Karpas-422 (cell line): ENCODE measurements at regions not wholly inside any gene's neighbourhood (a gene's known extent, or its start where the extent isn't known, plus 50 kb on each side); places are given as distances from the start of the nearest gene placed in this dataset.

Experiments used
- DNase-seq: peaks from one replicate; pipeline ENCODE4 v3.0.0-alpha.2; 2015
- H2AFZ ChIP-seq: fragments of 200-600 bp; sonication (generic); 2 replicates; pipeline ENCODE4 v1.6.1; 2014; ENCODE audit warnings: antibody characterized with exemption, low read length, mixed read lengths
- H3K27ac ChIP-seq: fragments of 200-600 bp; sonication (generic); 2 replicates; pipeline ENCODE4 v1.5.1; 2014; ENCODE audit warnings: mild to moderate bottlenecking, low read length, moderate library complexity
- H3K27me3 ChIP-seq: fragments of 200-600 bp; sonication (generic); 2 replicates; pipeline ENCODE4 v1.6.1; 2014; ENCODE audit warnings: low read length, mixed read lengths
- H3K36me3 ChIP-seq: fragments of 200-600 bp; sonication (generic); 2 replicates; pipeline ENCODE4 v1.6.1; 2014; ENCODE audit warnings: low read length, mixed read lengths; ENCODE audit not compliant: insufficient read depth
- H3K4me1 ChIP-seq: fragments of 200-600 bp; sonication (generic); 2 replicates; pipeline ENCODE4 v1.6.1; 2014; ENCODE audit warnings: mild to moderate bottlenecking, low read length, mixed read lengths
- H3K4me2 ChIP-seq: fragments of 200-600 bp; sonication (generic); 2 replicates; pipeline ENCODE4 v1.6.1; 2014; ENCODE audit warnings: low read length, low read depth, mild to moderate bottlenecking; ENCODE audit not compliant: poor library complexity, severe bottlenecking
- H3K4me3 ChIP-seq: fragments of 200-600 bp; sonication (generic); 2 replicates; pipeline ENCODE4 v1.5.1; 2014; ENCODE audit warnings: mild to moderate bottlenecking, antibody characterized with exemption, low read length, mixed read lengths
- H3K79me2 ChIP-seq: fragments of 200-600 bp; sonication (generic); 2 replicates; pipeline ENCODE4 v1.6.1; 2014; ENCODE audit warnings: mild to moderate bottlenecking, low read length, mixed read lengths
- H3K9ac ChIP-seq: fragments of 200-600 bp; sonication (generic); 2 replicates; pipeline ENCODE4 v1.6.0; 2014; ENCODE audit warnings: low read length
- H3K9me2 ChIP-seq: fragments of 200-600 bp; sonication (generic), shearing (Covaris generic); replicated peaks from 2 replicates; pipeline ENCODE4 v1.6.0; 2014; ENCODE audit warnings: mild to moderate bottlenecking, low read length, moderate library complexity; ENCODE audit not compliant: insufficient read depth
- H3K9me3 ChIP-seq: fragments of 300-700, 200-600 bp; sonication (generic); 2 replicates; pipeline ENCODE4 v1.6.1; 2014; ENCODE audit warnings: low read length, mixed read lengths
- H4K20me1 ChIP-seq: fragments of 200-600 bp; sonication (generic); 2 replicates; pipeline ENCODE4 v1.6.1; 2014; ENCODE audit warnings: mild to moderate bottlenecking, antibody characterized with exemption, low read length, low read depth; ENCODE audit not compliant: insufficient read depth

DNA sequence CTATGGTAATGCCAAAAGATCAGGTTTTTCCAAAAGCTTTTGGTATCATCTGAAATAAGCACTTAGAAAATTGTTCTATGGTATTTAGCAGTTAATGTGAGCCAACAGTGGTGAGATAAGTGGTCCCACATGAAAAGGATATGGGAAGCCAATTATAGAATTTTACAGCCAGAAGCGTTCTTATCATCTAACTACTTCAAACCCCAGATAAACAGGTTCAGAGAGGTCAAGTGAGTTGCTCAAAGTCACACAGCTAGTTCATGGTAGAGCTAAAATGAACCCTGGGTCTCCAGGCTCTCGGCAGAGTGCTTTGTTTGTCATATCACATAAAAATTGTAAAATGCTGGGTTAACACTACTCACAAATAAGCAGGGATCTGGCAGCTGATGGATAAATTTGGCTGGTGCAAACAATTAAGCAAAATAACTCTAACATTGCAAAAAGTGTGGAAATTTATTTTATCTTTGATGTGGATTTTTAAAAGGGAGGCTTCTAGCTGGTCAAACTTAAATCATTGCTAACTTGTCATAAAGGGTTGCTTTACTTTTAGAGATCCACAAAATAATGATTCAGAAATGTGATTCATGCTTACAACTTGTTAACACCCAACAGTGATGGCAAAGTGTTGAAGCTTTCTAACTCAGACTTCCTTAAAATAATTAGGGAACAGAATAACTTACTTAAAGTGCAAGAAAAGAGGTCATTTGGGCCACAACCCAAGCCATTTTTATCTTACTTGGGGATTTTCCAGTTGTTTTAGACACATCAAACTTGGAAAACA is 202.8 kb upstream of the TBC1D5 start:
- Histone ChIP-seq H3K27ac (no peak overlapping the region), H3K9ac (no peak overlapping the region), H3K27me3 (no peaks in the 10 kb centered on the region), H3K36me3 (no peaks in the 10 kb centered on the region), H3K9me2 (no peaks in the 10 kb centered on the region), H3K4me1 (no peaks in the 10 kb centered on the region), H3K79me2 (no peaks in the 10 kb centered on the region), H3K4me2 (no peak overlapping the region), H3K9me3 (no peaks in the 10 kb centered on the region), H3K4me3 (no peak overlapping the region), H2AFZ (no peak overlapping the region), H4K20me1 (no peaks in the 10 kb centered on the region)
- no peak for DNase-seq

DNA sequence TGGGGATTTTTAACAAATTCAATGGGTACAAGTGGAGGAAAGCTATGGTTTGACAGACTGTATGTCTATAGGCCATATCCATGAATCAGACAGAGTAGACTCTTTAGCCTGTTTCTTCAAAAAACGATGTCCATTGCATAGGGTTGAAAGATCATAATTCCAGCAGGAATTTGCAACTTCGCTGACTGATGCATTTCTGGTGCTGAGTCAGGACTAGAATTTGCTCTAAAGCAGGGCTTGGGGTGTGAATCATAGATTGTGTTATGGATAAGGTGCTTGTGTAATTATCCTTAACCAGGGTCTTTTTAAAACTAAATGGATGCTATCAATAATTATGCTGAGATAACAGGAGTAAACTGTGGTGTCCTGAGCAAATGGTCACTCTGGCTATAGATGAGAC is 200.4 kb upstream of the TBC1D5 start:
- Histone ChIP-seq H3K4me3 (no peak overlapping the region), H3K9ac (no peak overlapping the region), H3K79me2 (no peaks in the 10 kb centered on the region), H4K20me1 (no peaks in the 10 kb centered on the region), H3K4me1 (no peaks in the 10 kb centered on the region), H3K9me2 (no peaks in the 10 kb centered on the region), H3K4me2 (no peak overlapping the region), H3K36me3 (no peaks in the 10 kb centered on the region), H2AFZ (no peak overlapping the region), H3K27me3 (no peaks in the 10 kb centered on the region), H3K27ac (no peak overlapping the region), H3K9me3 (no peaks in the 10 kb centered on the region)
- no peak for DNase-seq

DNA sequence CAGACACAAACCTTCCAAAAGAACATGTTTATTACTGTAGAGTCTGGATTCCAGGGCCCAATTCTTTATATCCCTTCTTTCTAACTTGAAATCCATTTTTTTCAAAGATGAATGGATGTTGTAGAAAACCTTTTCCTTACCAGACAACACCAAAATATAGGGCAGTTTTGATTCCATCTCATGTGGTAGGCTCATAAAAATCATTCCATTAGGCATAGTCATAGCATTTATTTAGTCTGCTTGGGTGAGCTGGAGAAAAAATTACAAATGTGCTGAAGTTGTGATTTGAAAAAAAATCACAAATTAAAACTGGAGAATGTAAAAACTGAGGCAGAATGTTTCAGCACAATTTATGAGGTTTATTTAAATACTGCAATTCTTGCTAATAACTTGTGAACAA is 199.3 kb upstream of the TBC1D5 start:
- H3K36me3 ChIP-seq: no peaks in the 10 kb centered on the region
- no peaks in the 10 kb centered on the region for H3K9me2 ChIP-seq
- H2AFZ ChIP-seq: no peak overlapping the region
- H3K27ac ChIP-seq: no peak overlapping the region
- H3K27me3 ChIP-seq: no peaks in the 10 kb centered on the region
- H3K4me3 ChIP-seq: no peak overlapping the region
- no peaks in the 10 kb centered on the region for H3K4me1 ChIP-seq
- DNase-seq: no peak
- no peaks in the 10 kb centered on the region for H3K9me3 ChIP-seq
- no peak overlapping the region for H3K4me2 ChIP-seq
- no peaks in the 10 kb centered on the region for H3K79me2 ChIP-seq
- no peak overlapping the region for H3K9ac ChIP-seq
- no peaks in the 10 kb centered on the region for H4K20me1 ChIP-seq

DNA sequence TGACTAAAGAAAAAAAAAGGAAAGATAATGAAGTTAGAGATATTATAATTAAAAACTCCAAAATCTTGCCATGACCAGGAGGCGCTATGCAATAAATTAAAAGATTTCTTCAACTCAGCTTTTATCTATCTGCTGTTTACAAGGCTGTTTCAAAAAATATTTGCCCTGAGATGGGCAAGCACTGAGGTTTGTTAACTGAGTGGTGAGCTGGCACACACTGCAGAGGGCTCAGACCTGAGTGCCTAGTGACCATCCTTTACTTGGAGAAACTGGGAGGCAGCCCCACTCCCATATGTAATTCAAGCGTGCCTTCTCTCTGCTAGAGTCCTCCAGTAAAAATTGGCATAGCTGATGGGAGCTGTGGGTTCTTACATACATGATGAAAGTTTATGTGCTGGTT is 198.7 kb upstream of the TBC1D5 start:
- Histone ChIP-seq H3K27me3 (no peaks in the 10 kb centered on the region), H3K4me3 (no peak overlapping the region), H2AFZ (no peak overlapping the region), H3K4me1 (no peaks in the 10 kb centered on the region), H3K79me2 (no peaks in the 10 kb centered on the region), H3K27ac (no peak overlapping the region), H3K4me2 (no peak overlapping the region), H4K20me1 (no peaks in the 10 kb centered on the region), H3K9me3 (no peaks in the 10 kb centered on the region), H3K9ac (no peak overlapping the region), H3K9me2 (no peaks in the 10 kb centered on the region), H3K36me3 (no peaks in the 10 kb centered on the region)
- DNase-seq: no peak

DNA sequence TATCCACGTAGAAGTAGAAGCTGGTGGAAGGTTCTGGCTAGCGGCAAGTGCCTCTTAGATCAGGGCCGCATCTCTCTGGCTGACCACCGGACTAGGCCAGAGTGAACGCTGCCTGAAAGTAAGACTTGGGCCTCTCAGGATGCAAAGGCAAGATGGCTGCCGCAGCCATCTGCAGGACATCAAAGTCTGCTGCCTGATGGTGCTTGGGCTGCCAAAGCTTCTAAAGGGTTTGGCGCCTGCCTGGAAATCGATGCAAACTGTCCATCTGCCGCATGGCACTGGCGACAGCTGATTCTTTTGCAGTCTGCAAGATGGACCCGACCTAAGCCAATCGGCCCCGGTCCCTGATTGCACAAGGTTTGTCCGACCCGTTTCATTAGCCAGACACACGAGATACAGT is 196.7 kb upstream of the TBC1D5 start:
- no peak for DNase-seq
- H3K9me3 ChIP-seq: no peaks in the 10 kb centered on the region
- H4K20me1 ChIP-seq: no peaks in the 10 kb centered on the region
- H3K9me2 ChIP-seq: no peaks in the 10 kb centered on the region
- H3K4me2 ChIP-seq: no peak overlapping the region
- H2AFZ ChIP-seq: no peak overlapping the region
- H3K36me3 ChIP-seq: no peaks in the 10 kb centered on the region
- no peak overlapping the region for H3K4me3 ChIP-seq
- no peaks in the 10 kb centered on the region for H3K27me3 ChIP-seq
- no peak overlapping the region for H3K9ac ChIP-seq
- H3K4me1 ChIP-seq: no peaks in the 10 kb centered on the region
- H3K79me2 ChIP-seq: no peaks in the 10 kb centered on the region
- H3K27ac ChIP-seq: no peak overlapping the region

DNA sequence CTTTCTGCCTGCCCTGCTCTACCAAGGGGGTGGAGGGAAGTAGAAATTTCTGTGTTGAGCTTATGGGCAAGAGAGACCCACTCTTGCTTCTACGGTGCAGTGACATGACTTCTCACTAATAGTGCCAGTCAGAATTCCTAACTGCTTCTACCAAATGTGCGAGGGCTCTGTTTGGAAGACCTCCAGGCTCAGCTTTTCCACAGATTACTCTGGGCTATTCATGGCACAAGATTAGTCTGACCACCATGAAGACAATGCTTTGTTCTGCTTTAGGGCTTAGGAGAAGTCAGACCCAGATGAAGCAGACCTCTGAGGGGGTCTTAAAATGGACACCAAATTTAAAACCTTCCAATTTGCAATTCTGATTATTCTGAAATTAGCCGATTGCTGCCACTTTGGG is 195.9 kb upstream of the TBC1D5 start:
- H3K27me3 ChIP-seq: no peaks in the 10 kb centered on the region
- no peaks in the 10 kb centered on the region for H3K4me1 ChIP-seq
- no peaks in the 10 kb centered on the region for H3K79me2 ChIP-seq
- no peaks in the 10 kb centered on the region for H3K9me3 ChIP-seq
- H3K36me3 ChIP-seq: no peaks in the 10 kb centered on the region
- no peak overlapping the region for H3K4me3 ChIP-seq
- H3K4me2 ChIP-seq: no peak overlapping the region
- no peak overlapping the region for H2AFZ ChIP-seq
- no peaks in the 10 kb centered on the region for H3K9me2 ChIP-seq
- H3K9ac ChIP-seq: no peak overlapping the region
- no peak overlapping the region for H3K27ac ChIP-seq
- H4K20me1 ChIP-seq: no peaks in the 10 kb centered on the region
- DNase-seq: no peak

DNA sequence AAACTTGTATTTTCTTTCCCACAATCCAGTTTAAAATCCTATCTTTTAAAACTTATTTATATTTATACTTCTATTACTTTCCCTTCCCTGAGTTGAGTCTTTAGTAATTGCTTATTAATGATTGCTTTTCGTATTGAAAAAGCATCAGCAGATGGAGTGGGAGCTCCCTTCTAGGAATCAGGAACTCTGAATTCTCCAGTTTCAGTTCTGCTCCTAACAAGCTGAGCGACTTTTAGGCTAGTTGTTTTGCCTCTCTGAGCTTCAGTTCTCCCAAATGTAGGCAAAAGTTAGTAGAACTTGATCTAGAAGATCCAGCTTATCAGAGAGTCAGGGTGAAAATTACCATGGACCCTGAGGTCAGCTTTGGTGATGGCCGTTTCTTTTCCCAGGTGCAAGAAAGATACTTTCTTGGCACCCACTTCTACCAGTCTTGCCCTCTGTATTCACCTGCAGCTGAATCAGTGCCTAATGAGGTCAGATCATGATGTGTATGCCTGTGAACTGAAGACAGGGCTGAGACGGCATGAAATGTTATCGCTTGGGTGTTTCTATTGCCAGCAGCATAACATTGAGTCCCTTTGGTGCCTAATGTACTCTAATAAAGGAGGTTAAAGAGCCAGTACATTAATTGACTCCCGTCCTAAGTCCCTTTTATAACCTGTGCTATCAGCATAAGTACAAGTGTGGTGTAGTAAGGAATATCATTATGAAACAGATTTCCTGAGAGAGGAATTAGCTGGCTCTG is 194.5 kb upstream of the TBC1D5 start:
- no peak for DNase-seq
- no peak overlapping the region for H3K27ac ChIP-seq
- H3K4me2 ChIP-seq: no peak overlapping the region
- no peak overlapping the region for H3K9ac ChIP-seq
- H3K9me2 ChIP-seq: no peaks in the 10 kb centered on the region
- H3K4me3 ChIP-seq: no peak overlapping the region
- no peaks in the 10 kb centered on the region for H3K36me3 ChIP-seq
- H2AFZ ChIP-seq: no peak overlapping the region
- H4K20me1 ChIP-seq: no peaks in the 10 kb centered on the region
- H3K4me1 ChIP-seq: no peaks in the 10 kb centered on the region
- H3K27me3 ChIP-seq: no peaks in the 10 kb centered on the region
- no peaks in the 10 kb centered on the region for H3K79me2 ChIP-seq
- no peaks in the 10 kb centered on the region for H3K9me3 ChIP-seq

- no peak for DNase-seq
- Histone ChIP-seq H3K4me1 (no peaks in the 10 kb centered on the region), H3K9me2 (no peaks in the 10 kb centered on the region), H3K27ac (no peak overlapping the region), H3K27me3 (no peaks in the 10 kb centered on the region), H3K9ac (no peak overlapping the region), H3K9me3 (no peaks in the 10 kb centered on the region), H2AFZ (no peak overlapping the region), H4K20me1 (no peaks in the 10 kb centered on the region), H3K4me2 (no peak overlapping the region), H3K4me3 (no peak overlapping the region), H3K36me3 (no peaks in the 10 kb centered on the region), H3K79me2 (no peaks in the 10 kb centered on the region)
Measured at GRCh38 chr3:17935222-17935621, 192.8 kb upstream of the TBC1D5 start.
